Esophagus squamous epithelium (tissue), 5 donors: ENCODE measurements at regions not wholly inside any gene's neighbourhood (a gene's known extent, or its start where the extent isn't known, plus 50 kb on each side); places are given as distances from the start of the nearest gene placed in this dataset.

ENCODE experiments used
- DNase-seq: peaks from one replicate; lab custom pipeline; 2025; lab: John Stamatoyannopoulos, UW
- H3K27ac ChIP-seq, 4 donors: fragments of 200-600 bp; sonication (generic); one replicate each; pipeline ENCODE4 v1.5.1; 2016 to 2019; ENCODE audit warnings: mild to moderate bottlenecking in 1 of 4
- H3K27me3 ChIP-seq, 4 donors: fragments of 200-600 bp; sonication (generic); 1 replicate in 3 of 4; 2 replicates in 1 of 4; pipeline versions ENCODE4 v1.5.1 to v1.6.0; 2017 to 2021; ENCODE audit warnings: antibody characterized with exemption in 1 of 4
- H3K36me3 ChIP-seq, 3 donors: fragments of 200-600 bp; sonication (generic); one replicate each; pipeline ENCODE4 v1.5.1; 2016 to 2019
- H3K4me1 ChIP-seq, 3 donors: fragments of 200-600 bp; sonication (generic); one replicate each; pipeline ENCODE4 v1.5.1; 2017 to 2019
- H3K4me3 ChIP-seq, 4 donors: fragments of 200-600 bp; sonication (generic); 1 replicate in 3 of 4; 2 replicates in 1 of 4; pipeline ENCODE4 v1.5.1; 2016 to 2019; ENCODE audit warnings: mild to moderate bottlenecking in 2 of 4, moderate library complexity in 1 of 4
- H3K9me3 ChIP-seq, 3 donors: fragments of 200-600 bp; sonication (generic); one replicate each; pipeline ENCODE4 v1.5.1; 2016 to 2019
- POLR2A ChIP-seq, 4 donors: fragments of 450-650 bp; IDR thresholded peaks; one replicate each; pipeline ENCODE4 v1.6.1; 2017; ENCODE audit warnings: antibody characterized with exemption in 4 of 4, mild to moderate bottlenecking in 4 of 4, moderate library complexity in 3 of 4
- WGBS, 2 donors: methylation state at CpG; one replicate each; pipeline ENCODE4 v1.1.5; 2018; 5-methylcytosine and 5-hydroxymethylcytosine counted together
- intact Hi-C: fragments of 100-400 bp; cut with DNase I; formaldehyde crosslinking; loops from one replicate; pipeline ENCODE4 v1.15.0; 2022
- TF ChIP-seq, protein P1 (sequence below), 6 experiments: fragments of 450-650 bp in 4 of 6; fragments of 200-600 bp in 2 of 6; sonication (generic) in 2 of 6; IDR thresholded peaks; one replicate each; pipeline ENCODE4 v1.5.1; 2016 to 2019; ENCODE audit warnings: antibody characterized with exemption in 6 of 6, mild to moderate bottlenecking in 4 of 6, moderate library complexity in 4 of 6
- donor health status: DM: yes; HTN: yes; CAD: no.

DNA sequence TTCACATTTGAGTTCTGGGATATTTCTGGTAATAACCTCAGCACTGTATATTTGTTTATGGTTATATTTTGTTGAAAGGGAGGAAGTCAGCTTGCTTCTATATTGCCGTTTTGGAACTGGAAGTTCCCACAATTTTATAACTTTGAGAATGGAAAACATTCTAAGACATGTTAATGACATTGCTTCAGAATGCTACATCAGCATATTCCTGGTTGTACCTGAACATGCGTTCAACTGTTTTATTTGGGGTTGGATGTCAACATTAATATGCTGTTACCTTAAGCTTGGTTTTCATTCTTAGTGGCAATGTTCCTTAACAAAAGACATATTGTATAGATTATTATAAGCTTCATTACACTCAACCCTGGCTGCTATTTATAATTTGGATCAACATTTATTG is 489.4 kb upstream of the MAGEB18 start:
- TF ChIP-seq POLR2A (IDR thresholded peaks at IDR 0.05): no peak
- TF ChIP-seq, protein P1, sequence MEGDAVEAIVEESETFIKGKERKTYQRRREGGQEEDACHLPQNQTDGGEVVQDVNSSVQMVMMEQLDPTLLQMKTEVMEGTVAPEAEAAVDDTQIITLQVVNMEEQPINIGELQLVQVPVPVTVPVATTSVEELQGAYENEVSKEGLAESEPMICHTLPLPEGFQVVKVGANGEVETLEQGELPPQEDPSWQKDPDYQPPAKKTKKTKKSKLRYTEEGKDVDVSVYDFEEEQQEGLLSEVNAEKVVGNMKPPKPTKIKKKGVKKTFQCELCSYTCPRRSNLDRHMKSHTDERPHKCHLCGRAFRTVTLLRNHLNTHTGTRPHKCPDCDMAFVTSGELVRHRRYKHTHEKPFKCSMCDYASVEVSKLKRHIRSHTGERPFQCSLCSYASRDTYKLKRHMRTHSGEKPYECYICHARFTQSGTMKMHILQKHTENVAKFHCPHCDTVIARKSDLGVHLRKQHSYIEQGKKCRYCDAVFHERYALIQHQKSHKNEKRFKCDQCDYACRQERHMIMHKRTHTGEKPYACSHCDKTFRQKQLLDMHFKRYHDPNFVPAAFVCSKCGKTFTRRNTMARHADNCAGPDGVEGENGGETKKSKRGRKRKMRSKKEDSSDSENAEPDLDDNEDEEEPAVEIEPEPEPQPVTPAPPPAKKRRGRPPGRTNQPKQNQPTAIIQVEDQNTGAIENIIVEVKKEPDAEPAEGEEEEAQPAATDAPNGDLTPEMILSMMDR (IDR thresholded peaks at IDR 0.05): no peak
- Histone ChIP-seq H3K36me3 (no peaks in the 10 kb centered on the region), H3K27ac (no peak overlapping the region), H3K4me1 (no peaks in the 10 kb centered on the region), H3K9me3 (no peaks in the 10 kb centered on the region), H3K4me3 (no peak overlapping the region), H3K27me3 (no peaks in the 10 kb centered on the region)
- 63 to 86% methylated on average over 2 of the region's 2 CpGs for WGBS, 2 donors
- no peak for DNase-seq
- intact Hi-C loops: no loop called here

DNA sequence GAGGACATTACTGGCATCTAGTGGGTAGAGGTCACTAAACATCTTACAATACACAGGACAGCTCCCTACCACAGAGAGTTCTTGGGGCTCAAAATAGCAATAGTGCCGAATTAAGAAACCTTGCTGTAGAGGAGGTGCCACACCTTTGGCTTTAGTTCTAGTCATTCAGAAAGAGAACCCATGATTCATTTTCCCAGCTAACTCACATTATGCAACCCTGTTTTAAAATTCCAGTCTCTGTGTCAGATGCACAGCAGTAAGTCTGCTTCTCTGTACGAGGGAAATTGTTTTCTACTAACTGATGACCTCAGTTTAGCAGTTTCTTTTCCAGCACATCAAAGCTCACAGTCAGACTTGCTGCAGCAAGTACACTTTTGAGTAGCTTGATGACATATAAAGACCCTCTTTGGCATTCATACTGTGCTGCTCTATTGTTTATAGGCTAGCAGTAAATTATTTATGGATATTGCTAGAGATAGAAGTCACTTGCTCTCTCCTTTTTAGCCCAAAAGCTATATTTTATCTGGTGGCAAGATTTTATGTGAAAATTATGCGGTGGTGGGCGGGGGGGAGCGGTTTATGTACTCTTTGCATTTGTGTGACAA is 487.8 kb upstream of the MAGEB18 start:
- H3K27ac ChIP-seq: no peak overlapping the region
- H3K4me3 ChIP-seq: no peak overlapping the region
- no peaks in the 10 kb centered on the region for H3K36me3 ChIP-seq
- H3K9me3 ChIP-seq: no peaks in the 10 kb centered on the region
- H3K27me3 ChIP-seq: no peaks in the 10 kb centered on the region
- H3K4me1 ChIP-seq: no peaks in the 10 kb centered on the region
- TF ChIP-seq POLR2A (IDR thresholded peaks at IDR 0.05): no peak
- TF ChIP-seq, protein P1 (IDR thresholded peaks at IDR 0.05): no peak
- intact Hi-C loops: no loop called here
- 43 to 54% methylated on average over 5 of the region's 5 CpGs for WGBS, 2 donors
- no peak for DNase-seq

DNA sequence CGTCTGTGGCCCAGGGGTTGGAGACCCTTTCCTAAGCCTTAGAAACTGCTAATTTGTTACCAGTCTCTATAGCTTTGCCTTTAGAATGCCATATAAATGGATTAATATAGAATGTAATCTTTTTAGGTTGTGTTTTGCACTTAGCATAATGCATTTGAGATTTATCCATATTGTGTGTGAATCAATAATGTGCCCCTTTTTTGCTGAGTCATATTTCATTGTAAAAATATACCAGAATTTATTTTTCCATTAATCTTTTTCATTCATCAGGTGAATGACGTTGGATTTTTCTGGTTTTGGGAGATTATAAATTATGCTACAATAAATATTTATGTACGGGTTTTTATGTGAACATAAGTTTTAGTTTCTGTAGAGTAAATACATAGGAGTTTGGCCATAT is 478.8 kb upstream of the MAGEB18 start:
- no peaks in the 10 kb centered on the region for H3K36me3 ChIP-seq
- no peak overlapping the region for H3K27ac ChIP-seq
- H3K4me3 ChIP-seq: no peak overlapping the region
- 62 to 64% methylated on average over 3 of the region's 3 CpGs for WGBS, 2 donors
- no peaks in the 10 kb centered on the region for H3K27me3 ChIP-seq
- TF ChIP-seq, protein P1 (IDR thresholded peaks at IDR 0.05): no peak
- no peak for TF ChIP-seq POLR2A (IDR thresholded peaks at IDR 0.05)
- no peaks in the 10 kb centered on the region for H3K4me1 ChIP-seq
- DNase-seq: no peak
- H3K9me3 ChIP-seq: no peaks in the 10 kb centered on the region
- intact Hi-C loops: no loop called here

DNA sequence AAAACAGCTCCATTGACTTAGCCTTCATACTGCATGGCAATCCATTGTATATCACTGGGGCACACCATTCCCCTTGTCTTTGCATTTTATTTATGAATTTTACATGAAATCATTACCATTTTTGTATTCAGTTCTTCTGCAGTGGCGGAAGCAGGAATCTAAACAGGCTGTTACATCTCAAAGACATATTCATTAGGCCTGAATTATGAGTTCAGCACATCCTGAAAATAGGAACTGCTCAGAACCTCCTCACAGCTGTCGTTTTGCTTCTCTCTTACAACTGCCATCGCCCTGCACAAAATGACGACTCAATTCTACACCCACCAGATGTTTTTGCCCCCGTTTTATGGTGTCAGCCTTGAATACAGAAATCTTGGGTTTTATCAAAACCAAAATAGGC is 474.4 kb upstream of the MAGEB18 start:
- Histone ChIP-seq H3K4me1 (no peaks in the 10 kb centered on the region), H3K27ac (no peak overlapping the region), H3K9me3 (no peaks in the 10 kb centered on the region), H3K36me3 (no peaks in the 10 kb centered on the region), H3K27me3 (no peaks in the 10 kb centered on the region), H3K4me3 (no peak overlapping the region)
- DNase-seq: no peak
- intact Hi-C loops: no loop called here
- 40 to 55% methylated on average over 5 of the region's 5 CpGs for WGBS, 2 donors
- TF ChIP-seq POLR2A (IDR thresholded peaks at IDR 0.05): no peak
- TF ChIP-seq, protein P1 (IDR thresholded peaks at IDR 0.05): no peak

DNA sequence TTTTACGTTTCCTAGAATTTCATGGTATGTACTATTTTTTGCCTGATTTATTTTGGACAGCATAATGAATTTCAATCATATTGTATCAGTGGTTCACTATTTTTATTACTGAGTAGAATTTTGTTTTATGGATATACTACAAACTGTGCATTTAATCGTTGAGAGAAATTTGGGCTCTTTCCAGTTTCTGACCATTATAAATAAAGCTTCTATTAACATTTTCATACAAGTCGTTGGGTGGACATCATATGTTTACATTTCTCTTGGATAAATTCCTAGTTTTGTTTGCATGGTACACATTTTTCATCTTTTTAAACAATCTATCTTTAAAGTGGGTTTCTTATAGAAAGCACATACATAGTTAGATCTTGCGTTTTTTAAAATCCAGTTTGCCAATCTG is 472.7 kb upstream of the MAGEB18 start:
- TF ChIP-seq, protein P1 (IDR thresholded peaks at IDR 0.05): no peak
- no peak for TF ChIP-seq POLR2A (IDR thresholded peaks at IDR 0.05)
- no peak for DNase-seq
- Histone ChIP-seq H3K9me3 (no peaks in the 10 kb centered on the region), H3K27ac (no peak overlapping the region), H3K36me3 (no peaks in the 10 kb centered on the region), H3K27me3 (no peaks in the 10 kb centered on the region), H3K4me1 (no peaks in the 10 kb centered on the region), H3K4me3 (no peak overlapping the region)
- intact Hi-C loops: no loop called here
- WGBS, 2 donors: 32 to 59% methylated on average over 4 of the region's 4 CpGs
